HG02610 (cell line): ENCODE measurements at regions not wholly inside any gene's neighbourhood (a gene's known extent, or its start where the extent isn't known, plus 50 kb on each side); places are given as distances from the start of the nearest gene placed in this dataset.
"Not testable (repeated sequence)": the region's sequence is repeated elsewhere in the genome, so short reads cannot be mapped to it uniquely, and the experiment has no call there.

ENCODE experiments used
- ATAC-seq: cut with Tn5 transposase; IDR thresholded peaks from one replicate; pipeline ENCODE4 v1.9.1; 2021; ENCODE audit warnings: mild to moderate bottlenecking, moderate library complexity; ENCODE audit not compliant: unreplicated experiment

DNA sequence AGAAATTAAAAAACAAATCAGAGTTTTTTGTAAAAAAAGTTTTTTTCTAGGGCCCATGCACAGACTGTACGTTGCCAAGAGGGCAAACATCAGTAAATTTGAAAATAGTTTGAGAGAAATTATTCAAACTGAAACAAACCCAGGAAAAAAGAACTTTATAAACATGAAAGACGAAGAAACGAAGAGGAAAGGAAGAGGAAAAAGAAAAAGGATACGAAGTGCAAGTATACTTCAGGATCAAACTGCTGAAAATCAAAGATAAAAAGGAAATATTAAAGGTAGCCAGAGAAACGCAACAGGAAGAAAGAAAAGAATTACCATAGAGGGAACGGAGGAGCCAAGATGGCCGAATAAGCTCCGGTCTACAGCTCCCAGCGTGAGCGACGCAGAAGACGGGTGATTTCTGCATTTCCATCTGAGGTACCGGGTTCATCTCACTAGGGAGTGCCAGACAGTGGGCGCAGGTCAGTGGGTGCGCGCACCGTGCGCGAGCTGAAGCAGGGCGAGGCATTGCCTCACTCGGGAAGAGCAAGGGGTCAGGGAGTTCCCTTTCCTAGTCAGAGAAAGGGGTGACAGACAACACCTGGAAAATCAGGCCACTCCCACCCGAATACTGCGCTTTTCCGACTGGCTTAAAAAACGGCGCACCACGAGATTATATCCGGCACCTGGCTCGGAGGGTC is 94.4 kb upstream of the GAS1 start:
- not testable (repeated sequence) for ATAC-seq

DNA sequence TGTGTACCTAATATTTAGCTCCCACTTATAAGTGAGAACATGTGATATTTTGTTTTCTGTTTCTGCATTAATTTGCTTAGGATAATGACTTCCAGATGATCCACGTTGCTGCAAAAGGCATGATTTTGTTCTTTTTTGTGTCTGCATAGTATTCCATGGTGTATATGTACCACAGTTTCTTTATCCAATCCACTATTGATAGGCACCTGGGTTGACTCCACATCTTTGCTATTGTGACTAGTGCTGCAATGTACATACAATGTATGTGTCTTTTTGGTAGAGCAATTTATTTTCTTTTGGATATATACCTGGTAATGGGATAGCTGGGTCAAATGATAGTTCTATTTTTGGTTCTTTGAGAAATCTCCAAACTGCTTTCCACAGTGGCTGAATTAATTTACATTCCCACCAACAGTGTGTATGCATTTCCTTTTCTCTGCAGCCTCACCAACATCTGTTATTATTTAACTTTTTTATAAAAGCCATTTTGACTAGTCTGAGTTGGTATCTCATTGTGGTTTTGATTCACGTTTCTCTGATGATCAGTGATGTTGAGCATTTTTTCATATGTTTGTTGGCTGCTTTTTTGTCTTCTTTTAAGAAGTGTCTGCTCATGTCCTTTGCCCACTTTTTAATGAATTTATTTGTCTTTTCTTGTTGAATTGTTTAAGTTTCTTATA is 102.8 kb upstream of the GAS1 start:
- ATAC-seq, result not testable (repeated sequence)

DNA sequence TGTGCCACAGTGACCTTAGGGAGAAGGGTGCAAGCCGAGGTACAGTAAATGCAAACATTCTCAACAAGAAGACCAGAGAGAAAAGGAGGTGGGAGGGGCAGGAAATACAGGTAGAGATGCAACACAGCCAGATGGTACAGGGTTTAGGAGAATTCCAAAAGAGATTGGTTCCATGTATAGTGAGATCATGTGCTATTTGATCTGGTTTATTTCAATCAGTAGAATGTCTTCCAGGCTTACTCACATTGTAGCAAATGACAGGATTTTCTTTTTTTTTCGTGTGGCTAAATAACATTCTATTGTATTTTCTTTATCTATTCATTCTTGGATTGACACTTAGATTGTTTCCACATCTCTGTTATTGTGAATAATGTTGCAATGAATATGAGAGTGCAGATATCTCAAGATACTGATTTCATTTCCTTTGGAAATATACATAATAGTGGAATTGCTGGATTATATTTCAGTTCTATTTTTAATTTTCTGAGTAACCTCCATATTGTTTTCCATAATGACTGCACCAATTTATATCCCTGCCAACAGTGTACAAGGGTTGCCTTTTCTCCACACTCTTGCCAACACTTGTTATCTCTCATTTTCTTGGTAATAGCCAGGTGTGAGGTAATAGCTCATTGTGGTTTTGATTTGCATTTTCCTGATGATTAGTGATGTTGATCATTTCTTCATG is 107.8 kb upstream of the GAS1 start:
- no peak for ATAC-seq

DNA sequence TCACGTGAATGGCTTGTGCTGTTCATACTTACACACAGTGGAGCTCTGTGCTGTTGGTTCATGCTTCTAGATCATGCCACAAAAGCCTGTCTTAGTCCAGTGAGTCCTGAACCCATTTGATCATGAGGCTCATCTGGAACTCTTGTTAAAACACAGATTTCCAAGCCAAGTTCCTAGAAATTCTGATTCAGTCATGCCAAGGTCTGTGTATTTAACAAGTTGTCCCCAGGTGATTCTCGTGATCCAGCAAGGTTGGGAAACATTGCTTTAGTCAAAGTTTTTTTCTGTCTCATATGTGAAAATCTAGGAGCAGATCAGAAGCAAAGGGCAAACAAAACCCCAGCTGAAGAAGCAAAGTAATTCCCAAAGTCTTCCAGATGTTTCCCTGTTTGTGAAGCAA is 112.5 kb upstream of the GAS1 start:
- ATAC-seq, result no peak

DNA sequence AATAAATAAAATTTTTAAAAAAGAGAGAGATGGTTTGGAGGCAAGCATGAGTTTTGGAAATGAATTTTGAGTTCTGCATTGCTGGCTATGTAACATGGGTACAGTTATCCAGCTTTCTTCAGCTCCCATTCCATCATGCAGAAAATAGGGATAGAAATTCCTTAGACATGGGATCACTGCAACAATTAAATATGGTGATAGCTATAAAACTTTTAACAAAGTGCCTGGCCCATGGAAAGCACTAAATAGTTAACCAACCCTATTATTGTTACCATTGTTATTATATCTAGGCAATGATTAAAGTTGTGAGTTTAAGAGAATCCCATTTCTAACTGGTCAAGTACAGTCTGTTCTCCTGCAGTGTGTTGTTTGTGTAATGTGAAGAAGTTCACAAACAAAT is 115.4 kb upstream of the GAS1 start:
- no peak for ATAC-seq

DNA sequence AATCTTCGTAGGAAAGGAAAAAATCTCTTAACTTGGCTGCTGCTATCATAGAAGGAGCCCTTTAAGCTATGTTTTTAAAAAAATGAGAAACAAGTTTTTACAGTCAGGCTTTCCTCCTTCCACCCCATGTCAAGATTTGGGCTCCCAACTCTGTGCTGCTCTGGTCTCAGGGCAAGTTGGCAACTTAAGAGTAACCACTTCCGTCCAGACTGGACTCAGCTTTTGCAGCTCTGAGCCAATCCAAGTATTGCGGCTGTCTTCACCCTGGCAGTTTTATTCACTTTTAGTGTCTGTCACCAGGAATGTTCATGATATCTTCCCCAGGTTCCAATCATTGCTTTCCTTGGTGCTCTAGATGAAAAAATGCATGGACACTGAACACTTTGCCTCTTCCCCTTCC is 115.9 kb upstream of the GAS1 start:
- no peak for ATAC-seq

DNA sequence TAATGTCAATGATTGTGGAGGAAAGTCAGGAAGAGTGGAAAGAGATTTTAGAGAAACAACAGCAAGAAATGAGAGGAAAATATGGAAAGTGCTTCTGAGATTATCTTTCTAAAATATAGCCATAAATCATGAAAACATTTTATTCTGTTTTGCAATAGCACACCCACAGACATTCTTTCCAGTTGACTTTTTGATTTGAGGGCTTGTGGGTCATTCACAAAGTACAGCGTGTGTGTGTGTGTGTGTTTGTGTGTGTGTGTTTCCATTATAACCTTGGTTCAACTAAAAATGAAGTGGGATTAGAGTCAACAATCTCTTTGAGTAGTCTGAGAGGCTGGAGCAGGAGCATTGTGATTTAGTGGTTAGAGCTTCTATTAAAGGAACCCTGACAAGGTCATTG is 116.6 kb upstream of the GAS1 start:
- no peak for ATAC-seq

DNA sequence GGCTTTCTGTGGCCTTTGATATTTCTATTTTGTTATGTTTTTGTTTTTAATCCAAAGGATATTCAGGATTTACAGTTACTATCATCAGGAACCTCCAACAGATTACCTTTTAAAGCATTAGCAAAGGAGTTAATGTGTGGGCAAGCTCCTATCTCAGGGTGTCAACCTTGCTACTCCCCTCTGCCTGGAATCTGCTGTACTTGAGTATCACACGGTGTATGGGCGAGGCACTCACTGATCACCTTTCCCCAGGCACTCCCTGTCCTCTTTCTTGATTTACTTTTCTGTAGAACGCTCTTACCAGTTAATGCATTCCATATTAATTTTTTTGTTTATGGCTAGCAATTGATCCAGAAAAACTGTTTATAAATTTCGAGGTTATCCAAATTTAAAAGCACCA is 117.0 kb upstream of the GAS1 start:
- no peak for ATAC-seq

DNA sequence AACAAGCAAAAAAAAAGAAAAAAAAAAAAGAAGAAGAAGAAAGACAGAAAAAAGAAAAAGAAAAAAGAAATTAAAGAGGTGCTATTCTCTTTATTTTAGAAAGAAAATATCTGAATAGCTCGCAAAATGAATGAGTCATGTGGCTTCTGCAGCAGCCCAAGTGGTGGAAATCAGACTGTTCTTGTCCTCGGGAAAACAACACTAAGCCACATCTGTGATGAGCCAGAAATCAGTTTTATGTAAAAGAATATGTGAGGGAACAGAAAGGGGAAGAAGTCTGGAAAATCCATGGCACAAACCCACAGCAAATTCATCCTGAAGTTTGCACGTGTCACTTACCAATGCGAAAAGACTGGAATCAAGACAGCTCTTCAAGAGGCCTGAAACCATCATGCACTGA is 118.7 kb upstream of the GAS1 start:
- no peak for ATAC-seq

DNA sequence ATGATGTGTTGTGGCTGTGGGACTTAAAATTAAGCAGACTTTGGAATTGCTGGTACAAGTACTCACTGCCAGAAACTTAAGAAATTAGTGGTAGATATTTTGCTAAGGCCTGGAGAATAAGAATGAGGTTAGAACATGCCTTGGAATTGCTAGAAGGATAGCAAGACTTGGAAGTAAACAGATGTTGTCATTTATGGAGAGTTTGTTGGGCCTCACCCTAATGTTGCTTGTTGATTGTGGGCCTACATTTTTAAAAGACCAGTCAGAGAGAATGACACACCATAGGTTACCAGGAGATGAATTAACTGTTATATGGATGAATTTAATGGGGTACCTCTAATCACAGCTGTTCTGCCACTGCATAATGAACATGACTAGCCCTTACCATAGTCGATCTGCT is 120.1 kb upstream of the GAS1 start:
- no peak for ATAC-seq

DNA sequence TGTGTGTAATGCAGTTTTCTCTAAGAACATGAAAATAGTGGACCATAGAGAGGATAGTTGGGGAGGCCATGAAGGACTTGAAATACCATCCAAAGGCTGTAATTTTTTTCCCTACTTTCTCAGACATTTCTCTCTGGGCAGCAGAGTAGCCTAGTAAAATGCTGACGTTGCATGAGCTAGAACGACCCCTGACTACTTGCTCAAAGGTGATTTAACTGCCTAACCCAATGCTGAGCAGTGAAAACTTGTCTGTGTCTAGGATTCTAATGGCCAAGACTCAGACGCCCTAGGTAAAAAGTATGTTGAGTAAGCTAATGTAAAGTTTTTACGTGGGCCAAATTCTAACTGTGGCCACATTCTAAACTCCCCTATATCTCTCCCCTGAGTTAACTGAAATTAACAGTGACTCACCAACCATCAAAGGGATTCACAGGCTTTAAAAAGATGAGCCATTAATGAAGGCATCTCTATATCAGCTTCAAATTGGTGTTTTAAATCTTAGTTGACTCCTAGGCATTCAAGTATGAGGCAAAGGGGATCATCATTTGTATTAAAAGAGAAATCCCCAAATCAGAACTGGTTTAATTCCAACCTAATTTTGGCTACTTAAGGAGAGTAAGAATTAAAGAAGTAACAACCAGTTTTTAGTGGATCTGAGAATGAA is 121.0 kb upstream of the GAS1 start:
- no peak for ATAC-seq

DNA sequence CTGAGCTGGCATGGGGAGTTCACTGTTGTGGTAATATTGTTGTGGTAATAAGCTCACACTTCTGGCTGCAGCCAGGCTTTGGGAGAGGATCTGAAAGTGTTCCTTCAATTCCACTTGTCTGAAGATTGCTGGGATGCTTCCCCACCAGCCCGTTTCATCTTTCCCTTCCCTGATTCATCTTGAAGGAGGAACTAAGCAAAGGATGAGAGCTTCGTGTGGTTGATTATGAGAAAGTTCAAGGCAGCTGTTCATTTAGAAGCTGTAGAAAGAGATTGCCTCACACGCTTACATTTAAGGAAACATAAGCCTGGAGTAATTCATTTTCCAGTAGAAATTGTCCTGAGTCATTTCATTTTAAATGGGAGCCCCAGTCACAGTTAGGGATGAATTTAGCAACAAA is 122.4 kb upstream of the GAS1 start:
- ATAC-seq, result no peak

DNA sequence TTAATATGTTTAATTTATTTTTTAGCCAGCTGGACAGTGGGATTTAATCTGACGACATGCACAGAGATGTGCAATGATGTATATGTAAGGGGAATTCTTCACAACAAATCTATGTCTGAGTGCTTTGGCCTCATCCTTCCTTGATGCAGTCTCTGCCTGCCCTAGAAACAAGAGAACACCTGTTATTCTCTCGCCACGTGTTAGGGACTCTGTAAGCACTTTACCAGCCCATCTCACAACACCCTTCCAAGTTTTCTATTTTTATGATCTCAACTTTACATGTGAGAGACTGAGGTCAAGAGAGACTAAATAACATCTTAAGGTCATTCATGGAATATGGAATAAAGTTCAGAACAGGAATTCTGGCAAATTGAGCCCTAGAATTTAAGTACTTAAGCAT is 123.0 kb upstream of the GAS1 start:
- ATAC-seq, result no peak

DNA sequence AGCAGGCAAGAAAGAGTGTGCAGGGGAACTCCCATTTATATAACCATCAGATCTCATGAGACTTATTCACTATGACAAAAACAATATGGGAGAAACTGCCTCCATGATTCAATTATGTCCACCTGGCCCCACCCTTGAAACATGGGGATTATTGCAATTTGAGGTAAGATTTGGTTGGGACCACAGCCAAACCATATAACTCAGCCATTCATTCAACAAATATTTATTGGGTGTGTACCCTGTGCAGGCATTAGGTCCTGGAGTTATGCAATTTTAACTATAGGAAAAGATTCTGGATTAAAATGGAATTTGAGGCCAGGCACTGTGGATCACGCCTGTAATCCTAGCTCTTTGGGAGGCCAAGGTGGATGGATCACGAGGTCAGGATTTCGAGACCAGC is 124.2 kb upstream of the GAS1 start:
- no peak for ATAC-seq

DNA sequence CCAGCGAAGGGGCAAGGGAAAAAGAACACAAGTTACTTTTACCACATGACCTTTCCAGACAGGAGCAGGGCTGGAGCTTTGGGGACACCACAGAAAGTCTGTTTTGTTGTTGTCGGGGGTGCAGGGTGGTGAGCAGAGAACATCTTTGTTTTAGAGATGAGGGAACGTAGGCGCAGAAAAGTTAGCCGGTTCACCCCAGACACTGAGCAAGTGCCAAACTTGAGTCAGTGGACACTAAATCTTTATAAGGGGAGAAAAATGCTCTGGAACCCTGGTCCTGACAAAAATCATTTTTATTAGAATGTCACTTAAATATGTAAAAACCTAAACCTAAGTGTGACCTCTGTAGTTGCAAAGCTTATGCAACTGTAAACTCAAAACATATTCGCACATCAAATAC is 126.4 kb upstream of the GAS1 start:
- ATAC-seq, result no peak

DNA sequence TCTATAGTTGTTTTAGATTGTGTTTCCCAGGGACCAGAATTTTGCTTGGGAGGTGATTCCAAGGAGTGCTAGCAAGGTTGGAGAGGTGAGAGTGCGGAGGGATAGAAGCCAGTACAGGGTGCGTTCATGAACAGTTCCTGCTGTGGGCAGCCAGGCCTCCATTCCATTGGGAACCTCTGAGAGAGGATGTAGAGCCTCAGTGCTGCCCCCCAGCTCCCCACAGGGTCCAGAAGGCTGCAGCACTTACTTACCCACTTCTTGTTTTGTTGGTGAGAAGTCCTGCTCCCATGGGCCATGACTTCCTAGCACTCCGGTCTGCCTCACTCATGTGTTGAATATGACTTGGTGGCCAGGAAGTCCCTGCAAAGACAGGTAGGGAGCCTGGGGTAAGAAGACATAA is 128.2 kb upstream of the GAS1 start:
- no peak for ATAC-seq

DNA sequence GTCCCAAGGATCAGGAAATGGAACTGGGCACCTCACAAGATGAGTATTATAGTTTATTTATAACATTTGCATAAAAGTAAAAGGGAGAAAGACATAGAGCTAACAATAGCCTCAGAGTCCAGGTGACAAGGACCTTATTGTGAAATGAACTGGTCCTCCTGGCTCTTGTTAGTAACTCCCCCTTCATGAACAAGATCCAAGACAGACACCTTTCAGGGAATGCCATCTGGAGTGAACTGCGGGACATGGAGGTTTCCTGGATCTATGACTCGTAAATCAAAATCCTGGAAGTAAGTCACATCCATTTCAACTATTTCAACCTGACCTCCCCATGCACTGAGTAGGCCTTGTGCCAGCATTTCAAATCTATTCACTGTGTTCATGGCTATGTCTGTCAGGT is 129.5 kb upstream of the GAS1 start:
- no peak for ATAC-seq

DNA sequence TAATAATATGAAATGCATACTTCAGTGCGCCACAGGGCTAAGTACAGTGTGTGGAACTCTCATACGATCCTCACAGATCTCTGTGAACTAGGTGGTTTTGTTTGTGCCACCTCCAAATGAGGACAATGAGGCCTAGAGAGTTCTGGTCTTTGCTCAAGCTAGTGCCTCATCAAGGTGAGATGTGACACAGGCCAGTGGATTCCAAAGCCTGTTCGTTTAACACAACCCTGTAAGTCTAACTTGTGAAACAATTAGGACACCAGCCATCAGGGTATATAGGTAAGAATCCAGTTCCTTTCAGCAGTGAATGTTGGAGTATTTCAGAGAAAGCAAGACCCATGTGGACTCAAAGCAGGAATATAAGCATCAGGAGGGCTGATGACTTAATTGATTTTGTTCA is 130.7 kb upstream of the GAS1 start:
- no peak for ATAC-seq

DNA sequence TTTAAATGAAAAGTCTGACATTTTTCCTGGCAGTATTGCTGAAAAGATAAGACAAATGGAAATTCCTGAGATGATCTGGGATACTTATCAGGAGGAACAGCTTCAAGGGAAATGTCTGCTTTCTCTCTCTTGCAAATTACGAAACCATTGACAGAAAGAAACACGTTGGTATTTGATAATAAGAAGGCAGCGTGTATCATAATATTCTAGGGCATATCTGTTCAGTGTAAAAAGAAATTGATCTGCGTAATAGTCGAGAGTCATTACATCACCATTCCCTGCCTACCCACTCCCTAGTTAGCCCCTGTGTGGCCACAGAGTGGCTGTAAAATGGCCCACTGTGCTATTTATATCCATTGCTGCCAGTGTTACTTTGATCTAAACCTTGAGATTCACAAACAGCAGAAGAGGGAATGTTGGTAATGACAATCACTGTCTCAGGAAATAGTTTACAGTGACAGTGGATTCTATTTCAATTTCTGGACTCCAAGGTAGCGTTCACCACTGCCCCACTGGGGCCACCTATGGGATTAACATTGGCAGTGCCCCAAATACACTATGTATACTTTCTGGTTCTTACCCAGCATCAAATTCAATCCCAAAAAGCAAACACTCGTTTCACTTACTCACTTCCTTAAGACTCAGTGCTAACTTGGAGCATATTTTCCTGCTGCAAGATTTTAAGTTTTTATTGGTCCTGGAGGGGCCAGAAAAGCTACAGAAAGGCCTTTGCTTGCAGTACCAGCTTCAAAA is 133.4 kb upstream of the GAS1 start:
- ATAC-seq, result no peak

DNA sequence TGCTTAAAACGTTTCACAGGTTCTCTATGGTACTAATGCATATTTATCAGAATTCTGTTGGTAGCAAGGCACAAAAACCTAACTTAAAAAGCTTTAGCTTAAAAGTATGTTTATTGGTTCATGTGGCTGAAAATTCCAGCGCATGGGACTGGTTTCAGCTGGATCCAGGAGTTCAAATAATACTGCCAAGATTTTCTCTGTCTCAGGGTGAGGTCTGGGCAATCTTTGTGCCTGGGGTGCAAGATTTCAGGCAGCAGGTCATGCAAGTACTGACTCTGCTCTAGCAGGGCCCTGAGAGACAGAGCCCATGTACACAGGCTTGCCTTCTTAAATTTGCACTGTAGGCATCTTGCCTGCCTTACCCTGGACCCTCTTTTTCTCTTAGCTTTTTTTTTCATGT is 134.2 kb upstream of the GAS1 start:
- no peak for ATAC-seq

DNA sequence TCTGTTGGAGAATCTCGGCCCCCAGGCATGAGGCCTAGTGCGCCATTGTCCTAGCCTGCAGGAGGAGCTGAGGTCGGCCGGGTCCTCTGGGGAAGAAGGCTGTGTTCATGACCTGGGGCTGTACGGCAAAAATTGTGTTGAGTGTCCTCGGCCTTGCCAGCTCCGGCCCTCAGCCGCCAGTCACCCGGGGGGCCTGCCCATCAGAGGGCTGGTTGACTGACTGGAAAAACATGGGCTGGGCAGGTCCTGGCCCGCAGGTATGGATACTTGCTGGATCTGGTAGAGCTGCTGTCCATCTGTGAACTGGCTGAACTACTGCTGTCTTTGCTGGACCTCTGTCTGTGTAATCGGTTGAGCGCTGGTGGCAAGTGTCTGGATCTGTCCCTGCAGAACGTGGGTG is 136.7 kb upstream of the GAS1 start:
- no peak for ATAC-seq
